Hepatocyte (in vitro differentiated cells): ENCODE measurements at regions not wholly inside any gene's neighbourhood (a gene's known extent, or its start where the extent isn't known, plus 50 kb on each side); places are given as distances from the start of the nearest gene placed in this dataset.

Source experiments
- EZH2 ChIP-seq: fragments of 200-600 bp; sonication (generic); IDR thresholded peaks from 2 replicates; pipeline ENCODE4 v1.6.1; 2016; ENCODE audit warnings: antibody characterized with exemption, mild to moderate bottlenecking, borderline replicate concordance
- EZH2phosphoT487 ChIP-seq: fragments of 200-600 bp; sonication (generic); IDR thresholded peaks from one replicate; pipeline ENCODE4 v1.6.1; 2018; ENCODE audit warnings: antibody characterized with exemption, mild to moderate bottlenecking, low read depth, moderate library complexity; ENCODE audit not compliant: unreplicated experiment, severe bottlenecking
- TF ChIP-seq, protein P1 (sequence below): fragments of 200-600 bp; sonication (generic); IDR thresholded peaks from 2 replicates; pipeline ENCODE4 v1.5.1; 2016; ENCODE audit warnings: antibody characterized with exemption, mild to moderate bottlenecking; ENCODE audit not compliant: poor library complexity

DNA sequence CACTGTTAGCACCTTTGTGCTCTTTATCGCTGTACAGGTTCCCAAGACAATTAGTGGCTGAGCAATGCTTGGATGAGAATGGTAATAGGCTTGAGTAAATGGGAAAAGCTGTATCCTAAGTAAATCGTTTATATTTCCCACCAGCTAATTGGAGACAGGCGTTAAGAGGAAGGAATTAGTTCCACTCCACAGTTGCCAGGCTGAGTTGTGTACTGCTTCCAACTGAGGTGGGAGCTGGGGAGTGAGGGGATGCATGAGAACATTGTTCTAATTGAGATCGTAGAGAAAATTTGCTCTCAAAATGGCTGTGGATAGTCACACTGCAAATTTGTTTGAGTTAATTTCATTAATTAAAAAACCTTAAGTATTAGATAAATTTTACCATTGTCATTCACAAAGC is 285.0 kb upstream of the ADAMTSL1 start:
- no peak for TF ChIP-seq EZH2
- TF ChIP-seq, protein P1, sequence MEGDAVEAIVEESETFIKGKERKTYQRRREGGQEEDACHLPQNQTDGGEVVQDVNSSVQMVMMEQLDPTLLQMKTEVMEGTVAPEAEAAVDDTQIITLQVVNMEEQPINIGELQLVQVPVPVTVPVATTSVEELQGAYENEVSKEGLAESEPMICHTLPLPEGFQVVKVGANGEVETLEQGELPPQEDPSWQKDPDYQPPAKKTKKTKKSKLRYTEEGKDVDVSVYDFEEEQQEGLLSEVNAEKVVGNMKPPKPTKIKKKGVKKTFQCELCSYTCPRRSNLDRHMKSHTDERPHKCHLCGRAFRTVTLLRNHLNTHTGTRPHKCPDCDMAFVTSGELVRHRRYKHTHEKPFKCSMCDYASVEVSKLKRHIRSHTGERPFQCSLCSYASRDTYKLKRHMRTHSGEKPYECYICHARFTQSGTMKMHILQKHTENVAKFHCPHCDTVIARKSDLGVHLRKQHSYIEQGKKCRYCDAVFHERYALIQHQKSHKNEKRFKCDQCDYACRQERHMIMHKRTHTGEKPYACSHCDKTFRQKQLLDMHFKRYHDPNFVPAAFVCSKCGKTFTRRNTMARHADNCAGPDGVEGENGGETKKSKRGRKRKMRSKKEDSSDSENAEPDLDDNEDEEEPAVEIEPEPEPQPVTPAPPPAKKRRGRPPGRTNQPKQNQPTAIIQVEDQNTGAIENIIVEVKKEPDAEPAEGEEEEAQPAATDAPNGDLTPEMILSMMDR = no peak
- TF ChIP-seq EZH2phosphoT487 = no peak
